OCI-LY1 (cell line): ENCODE measurements at regions not wholly inside any gene's neighbourhood (a gene's known extent, or its start where the extent isn't known, plus 50 kb on each side); places are given as distances from the start of the nearest gene placed in this dataset.

Source experiments
- H2AFZ ChIP-seq: fragments of 200-600 bp; sonication (generic), shearing (Covaris generic); 2 replicates; pipeline ENCODE4 v1.6.0; 2014; ENCODE audit warnings: antibody characterized with exemption, mild to moderate bottlenecking, low read length
- H3F3A ChIP-seq: fragments of 200-600 bp; sonication (generic), shearing (Covaris generic); 2 replicates; pipeline ENCODE4 v1.6.0; 2014; ENCODE audit warnings: mild to moderate bottlenecking, antibody characterized with exemption, low read length, moderate library complexity; ENCODE audit not compliant: insufficient read depth
- H3K27ac ChIP-seq: fragments of 200-600 bp; sonication (generic); 2 replicates; pipeline ENCODE4 v1.5.1; 2014; ENCODE audit warnings: low read length, mixed run types, mild to moderate bottlenecking, low read depth; ENCODE audit not compliant: poor library complexity, severe bottlenecking
- H3K27me3 ChIP-seq: fragments of 200-600 bp; sonication (generic); 2 replicates; pipeline ENCODE4 v1.6.0; 2014; ENCODE audit warnings: antibody characterized with exemption, mild to moderate bottlenecking, low read length, moderate library complexity; ENCODE audit not compliant: insufficient read depth
- H3K36me3 ChIP-seq: fragments of 200-600 bp; sonication (generic); 2 replicates; pipeline ENCODE4 v1.6.1; 2014; ENCODE audit warnings: mild to moderate bottlenecking, antibody characterized with exemption, low read length, moderate library complexity, mixed read lengths; ENCODE audit not compliant: insufficient read depth
- H3K4me1 ChIP-seq: fragments of 200-600 bp; sonication (generic); 2 replicates; pipeline ENCODE4 v1.5.1; 2014; ENCODE audit warnings: mild to moderate bottlenecking, low read length, moderate library complexity; ENCODE audit not compliant: insufficient read depth, severe bottlenecking
- H3K4me2 ChIP-seq: fragments of 200-600 bp; sonication (generic), shearing (Covaris generic); 2 replicates; pipeline ENCODE4 v1.6.1; 2014; ENCODE audit warnings: low read length
- H3K4me3 ChIP-seq: fragments of 200-600 bp; sonication (generic); 2 replicates; pipeline ENCODE4 v1.5.1; 2014; ENCODE audit warnings: low read length, low read depth, mild to moderate bottlenecking, mixed read lengths; ENCODE audit not compliant: poor library complexity, severe bottlenecking
- H3K79me2 ChIP-seq: fragments of 200-600 bp; shearing (Covaris generic); 2 replicates; pipeline ENCODE4 v1.6.1; 2016; ENCODE audit warnings: mixed run types, low read length, mixed read lengths; ENCODE audit not compliant: insufficient read depth
- H3K9ac ChIP-seq: fragments of 200-600 bp; sonication (generic), shearing (Covaris generic); 2 replicates; pipeline ENCODE4 v1.6.1; 2014; ENCODE audit warnings: mild to moderate bottlenecking, low read length, mixed read lengths
- H3K9me2 ChIP-seq: fragments of 200-600 bp; sonication (generic), shearing (Covaris generic); 2 replicates; pipeline ENCODE4 v1.6.1; 2014; ENCODE audit warnings: low read depth, mild to moderate bottlenecking, low read length, mixed read lengths
- H3K9me3 ChIP-seq: fragments of 200-600 bp; shearing (Covaris generic); 2 replicates; pipeline ENCODE4 v1.6.1; 2014; ENCODE audit warnings: low read length, mixed read lengths
- H4K20me1 ChIP-seq: fragments of 200-600 bp; sonication (generic), shearing (Covaris generic); 2 replicates; pipeline ENCODE4 v1.6.0; 2016; ENCODE audit warnings: mild to moderate bottlenecking, low read length; ENCODE audit not compliant: insufficient read depth
- CTCF ChIP-seq: fragments of 200-600 bp; sonication (generic), shearing (Covaris generic); IDR thresholded peaks from 2 replicates; pipeline ENCODE4 v1.5.1; 2017; ENCODE audit warnings: mild to moderate bottlenecking, antibody characterized with exemption, low read length, moderate library complexity, mixed read lengths
- EZH2 ChIP-seq: fragments of 200-600 bp; sonication (generic), shearing (Covaris generic); IDR thresholded peaks from 2 replicates; pipeline ENCODE4 v1.8.0; 2017; ENCODE audit warnings: borderline replicate concordance, mixed run types, mild to moderate bottlenecking, antibody characterized with exemption, low read length, moderate library complexity, mixed read lengths

- no peak overlapping the region for H3K4me3 ChIP-seq
- no peak overlapping the region for H3K9ac ChIP-seq
- no peak overlapping the region for H3K4me2 ChIP-seq
- no peaks in the 10 kb centered on the region for H3K27me3 ChIP-seq
- no peaks in the 10 kb centered on the region for H3F3A ChIP-seq
- H3K36me3 ChIP-seq: no peaks in the 10 kb centered on the region
- H3K27ac ChIP-seq: no peak overlapping the region
- no peak overlapping the region for H2AFZ ChIP-seq
- no peaks in the 10 kb centered on the region for H4K20me1 ChIP-seq
- TF ChIP-seq EZH2 (no peak), CTCF (no peak)
- no peaks in the 10 kb centered on the region for H3K9me3 ChIP-seq
- H3K79me2 ChIP-seq: no peaks in the 10 kb centered on the region
- H3K4me1 ChIP-seq: no peaks in the 10 kb centered on the region
- H3K9me2 ChIP-seq: no peaks in the 10 kb centered on the region
These were observed 814.6 kb upstream of the FRG1 start for GRCh38 chr4:189126040-189126439.

- H3K9ac ChIP-seq: no peak overlapping the region
These were observed 812.3 kb upstream of the FRG1 start for GRCh38 chr4:189128341-189128740.

GRCh38 chr4:189129044-189129694 is 811.5 kb upstream of the FRG1 start:
- H3K27me3 ChIP-seq: no peaks in the 10 kb centered on the region
- no peak overlapping the region for H3K9ac ChIP-seq
- no peaks in the 10 kb centered on the region for H3K79me2 ChIP-seq
- TF ChIP-seq EZH2: no peak
- H4K20me1 ChIP-seq: no peaks in the 10 kb centered on the region
- no peaks in the 10 kb centered on the region for H3K9me2 ChIP-seq
- H3K27ac ChIP-seq: no peak overlapping the region
- H3K4me3 ChIP-seq: no peak overlapping the region
- no peaks in the 10 kb centered on the region for H3K4me1 ChIP-seq
- H3K36me3 ChIP-seq: no peaks in the 10 kb centered on the region
- no peak overlapping the region for H3K4me2 ChIP-seq
- no peak overlapping the region for H2AFZ ChIP-seq
- H3K9me3 ChIP-seq: no peaks in the 10 kb centered on the region
- H3F3A ChIP-seq: no peaks in the 10 kb centered on the region

More at GRCh38 chr4:189128341-189128740, 812.3 kb upstream of the FRG1 start:
- Histone ChIP-seq H3K4me1 (no peaks in the 10 kb centered on the region), H3K27me3 (no peaks in the 10 kb centered on the region), H3K9me2 (no peaks in the 10 kb centered on the region), H3K4me3 (no peak overlapping the region), H3K36me3 (no peaks in the 10 kb centered on the region), H3K9me3 (no peaks in the 10 kb centered on the region), H3F3A (no peaks in the 10 kb centered on the region), H3K27ac (no peak overlapping the region), H3K4me2 (no peak overlapping the region), H2AFZ (no peak overlapping the region), H4K20me1 (no peaks in the 10 kb centered on the region), H3K79me2 (no peaks in the 10 kb centered on the region)
- TF ChIP-seq CTCF: no peak

- Histone ChIP-seq H3F3A (no peaks in the 10 kb centered on the region), H3K27ac (no peak overlapping the region), H2AFZ (no peak overlapping the region), H3K36me3 (no peaks in the 10 kb centered on the region), H3K9me3 (no peaks in the 10 kb centered on the region), H4K20me1 (no peaks in the 10 kb centered on the region), H3K9me2 (no peaks in the 10 kb centered on the region), H3K9ac (no peak overlapping the region), H3K27me3 (no peaks in the 10 kb centered on the region), H3K4me2 (no peak overlapping the region), H3K79me2 (no peaks in the 10 kb centered on the region), H3K4me3 (no peak overlapping the region), H3K4me1 (no peaks in the 10 kb centered on the region)
- TF ChIP-seq CTCF (no peak), EZH2 (no peak)
These were observed 809.6 kb upstream of the FRG1 start for GRCh38 chr4:189131118-189131517.
